Inferior parietal cortex (tissue), 1 donor: ENCODE measurements at regions not wholly inside any gene's neighbourhood (a gene's known extent, or its start where the extent isn't known, plus 50 kb on each side); places are given as distances from the start of the nearest gene placed in this dataset.

Experiments
- DNase-seq: peaks from one replicate; pipeline ENCODE4 v3.0.0-alpha.2; 2016; ENCODE audit errors: extremely low spot score

DNA sequence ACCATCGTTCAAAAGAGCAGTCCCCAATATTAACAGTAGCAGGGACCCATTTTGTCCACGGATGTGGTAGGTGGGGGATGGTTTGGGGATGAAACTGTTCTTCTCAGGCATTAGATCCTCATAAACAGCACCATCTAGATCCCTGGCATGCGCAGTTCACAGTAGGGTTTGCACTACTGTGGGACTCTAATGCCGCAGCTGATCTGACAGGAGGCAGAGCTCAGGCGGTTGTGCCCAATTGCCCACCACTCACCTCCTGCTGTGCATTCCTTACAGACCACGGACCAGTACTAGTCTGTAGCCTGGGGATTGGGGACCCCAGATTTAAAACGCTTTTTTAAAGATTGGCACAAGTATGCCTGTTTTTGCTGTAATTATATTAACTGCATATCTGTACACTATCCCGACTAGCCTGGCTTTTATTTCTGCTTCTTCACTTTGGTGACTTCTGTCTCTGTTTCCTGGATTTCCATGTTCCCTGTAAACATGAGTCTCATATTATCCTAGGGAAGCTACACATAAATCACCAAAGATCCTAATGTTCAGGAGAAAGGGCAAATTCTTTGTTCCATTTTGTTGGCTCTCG lies 163.3 kb upstream of the AKR1E2 start:
- DNase-seq = no peak

DNA sequence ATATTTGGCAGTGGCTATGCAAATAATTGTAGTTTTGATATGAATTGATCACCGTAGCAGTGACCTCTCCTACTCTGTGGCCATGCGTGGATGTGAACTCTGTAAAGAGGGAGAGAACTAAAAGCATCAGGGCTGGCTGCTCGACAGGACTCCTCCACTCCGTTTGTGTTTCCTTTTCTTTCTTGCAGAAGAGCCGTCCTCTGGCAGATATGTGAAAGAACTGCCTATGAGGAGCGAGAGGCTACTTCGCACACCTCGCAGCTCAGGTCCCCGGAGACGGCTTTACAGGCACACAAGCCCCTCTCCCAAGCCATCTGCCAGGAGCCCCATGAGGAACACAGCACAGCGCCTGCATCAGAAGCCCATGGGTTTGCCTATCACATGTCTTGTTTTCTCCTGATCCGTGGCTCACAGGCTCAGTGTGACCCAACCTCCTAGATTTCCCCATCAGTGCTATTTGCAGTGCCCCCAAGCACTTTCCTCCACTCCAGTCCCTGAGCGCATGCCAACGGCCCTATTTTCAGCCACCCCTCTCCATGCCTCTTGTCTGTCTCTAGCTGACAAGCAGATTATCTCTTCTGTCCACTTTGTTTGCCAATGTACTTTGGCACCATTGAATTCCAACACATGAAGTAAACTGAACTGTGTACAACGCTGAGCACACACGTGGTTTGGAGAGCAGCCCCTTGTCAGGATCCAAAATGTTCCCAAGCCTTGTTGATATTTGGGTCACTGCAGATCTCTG lies 164.3 kb upstream of the AKR1E2 start:
- DNase-seq = no peak

DNA sequence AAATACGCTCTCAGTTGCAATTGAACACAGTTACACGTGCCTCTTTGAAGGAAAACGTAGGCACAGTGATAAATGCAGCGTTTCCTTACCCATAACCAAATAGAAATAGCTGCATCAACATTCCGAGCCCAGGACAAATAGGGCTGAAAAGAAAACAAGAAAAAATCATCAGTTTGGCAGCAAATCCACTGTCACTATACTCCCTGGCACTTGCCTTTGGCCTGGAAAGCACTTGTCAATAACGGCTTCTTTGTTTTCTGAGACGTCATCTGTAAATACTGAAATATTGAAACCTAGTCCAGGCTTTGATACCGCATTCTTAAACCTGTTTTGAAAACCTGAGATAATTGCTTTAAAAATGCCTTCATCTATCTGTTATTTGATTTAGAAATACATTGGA lies 167.2 kb upstream of the AKR1E2 start:
- no peak for DNase-seq

DNA sequence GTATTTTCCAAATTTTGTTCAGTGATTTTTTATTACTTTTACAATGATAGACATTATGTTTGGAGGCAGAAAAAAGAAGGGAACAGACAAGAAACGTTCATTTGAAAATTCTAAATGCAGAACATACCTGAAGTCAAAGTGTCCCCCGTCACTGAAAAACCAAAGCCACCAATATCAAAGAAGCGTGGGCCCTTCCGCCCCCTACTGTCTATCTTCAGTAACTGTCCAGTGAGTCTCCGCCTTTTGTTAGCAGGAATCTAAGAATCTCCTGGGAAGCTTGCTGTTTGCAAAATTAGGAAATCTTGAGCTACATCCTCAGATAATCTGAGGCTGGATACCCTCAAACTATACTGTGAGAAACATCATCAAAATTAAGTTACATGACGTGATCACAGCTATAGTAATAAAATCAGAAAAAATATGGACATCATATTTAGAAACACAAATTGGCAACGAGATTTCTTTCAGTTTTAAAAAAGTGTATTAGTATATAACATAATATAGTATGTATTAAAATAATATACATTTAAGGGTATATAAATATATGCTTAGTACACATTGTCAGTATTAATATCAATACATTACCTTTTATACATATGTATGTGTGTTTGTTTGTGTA lies 169.3 kb upstream of the AKR1E2 start:
- peak; percentile 84 for DNase-seq

DNA sequence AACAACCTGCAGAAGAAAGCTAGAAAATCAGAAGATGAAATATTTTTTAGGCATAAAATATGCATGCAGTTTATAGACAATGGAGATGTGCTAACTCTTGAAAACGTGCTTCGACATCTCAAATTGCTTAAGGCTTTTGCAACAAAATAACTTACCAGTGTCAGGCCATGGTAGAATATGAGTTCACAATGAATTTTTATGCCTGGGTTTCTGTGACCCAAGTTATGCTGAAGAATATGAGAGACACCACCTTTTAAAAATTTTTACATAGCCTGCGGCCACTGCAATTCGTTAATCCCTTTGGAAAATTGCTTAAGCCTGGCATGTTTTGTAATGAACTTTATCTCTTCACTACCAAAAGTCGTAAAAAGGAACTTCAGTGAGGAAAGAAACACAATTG lies 170.1 kb upstream of the AKR1E2 start:
- no peak for DNase-seq

DNA sequence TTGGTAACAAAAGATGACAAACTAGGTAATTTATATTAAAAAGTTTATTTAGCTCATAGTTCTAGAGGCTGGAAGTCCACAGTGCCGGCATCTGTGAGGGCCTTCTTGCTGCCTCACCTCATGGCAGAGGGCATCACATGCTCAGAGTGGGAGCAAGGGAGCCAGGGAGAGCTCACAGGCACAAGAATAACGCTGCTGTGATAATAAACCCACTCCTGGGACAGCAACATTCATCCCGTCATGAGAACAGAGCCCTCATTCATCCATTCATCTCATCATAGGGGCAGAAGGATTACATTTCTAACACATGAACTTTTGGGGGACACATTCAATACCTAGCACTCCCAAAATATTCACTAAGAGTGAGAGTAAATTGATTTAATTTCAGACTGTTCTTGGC lies 170.6 kb upstream of the AKR1E2 start:
- no peak for DNase-seq

DNA sequence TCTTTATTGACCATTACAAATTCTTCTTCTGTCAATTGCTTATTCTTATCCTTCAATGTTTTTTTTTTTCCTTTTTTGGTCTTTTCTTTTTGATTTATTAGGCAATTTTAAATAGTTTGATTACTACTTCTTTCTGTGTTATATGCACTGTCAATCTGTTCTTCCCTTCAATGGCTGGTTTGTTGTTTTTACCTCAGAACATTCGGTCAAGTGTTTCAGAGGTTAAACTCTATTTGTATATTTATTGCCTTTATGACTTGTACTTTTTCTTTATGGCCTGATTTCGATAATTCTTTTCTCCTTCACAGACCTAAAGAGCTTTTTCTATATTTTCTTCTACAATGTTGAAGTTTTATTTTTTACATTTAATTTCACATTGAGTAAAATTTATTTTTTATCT lies 171.5 kb upstream of the AKR1E2 start:
- DNase-seq = no peak

DNA sequence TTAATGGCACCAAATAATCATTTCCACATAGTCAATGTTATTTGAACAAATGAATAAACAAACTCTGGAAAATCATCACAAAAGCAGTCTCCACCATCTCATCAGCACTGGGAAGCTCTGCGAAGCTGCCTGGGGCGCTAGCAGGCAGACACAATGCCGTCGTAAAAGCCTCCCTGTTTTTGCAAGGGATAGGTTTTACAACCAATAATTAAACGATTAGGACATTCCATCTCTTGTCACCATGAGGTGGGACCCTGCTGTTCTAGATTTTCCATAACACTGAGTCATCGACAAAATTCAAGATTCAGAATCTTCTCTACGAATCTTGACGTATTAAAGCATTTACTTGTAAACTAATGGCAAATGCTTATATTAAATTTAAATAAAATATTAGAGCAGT lies 172.8 kb upstream of the AKR1E2 start:
- DNase-seq = no peak

DNA sequence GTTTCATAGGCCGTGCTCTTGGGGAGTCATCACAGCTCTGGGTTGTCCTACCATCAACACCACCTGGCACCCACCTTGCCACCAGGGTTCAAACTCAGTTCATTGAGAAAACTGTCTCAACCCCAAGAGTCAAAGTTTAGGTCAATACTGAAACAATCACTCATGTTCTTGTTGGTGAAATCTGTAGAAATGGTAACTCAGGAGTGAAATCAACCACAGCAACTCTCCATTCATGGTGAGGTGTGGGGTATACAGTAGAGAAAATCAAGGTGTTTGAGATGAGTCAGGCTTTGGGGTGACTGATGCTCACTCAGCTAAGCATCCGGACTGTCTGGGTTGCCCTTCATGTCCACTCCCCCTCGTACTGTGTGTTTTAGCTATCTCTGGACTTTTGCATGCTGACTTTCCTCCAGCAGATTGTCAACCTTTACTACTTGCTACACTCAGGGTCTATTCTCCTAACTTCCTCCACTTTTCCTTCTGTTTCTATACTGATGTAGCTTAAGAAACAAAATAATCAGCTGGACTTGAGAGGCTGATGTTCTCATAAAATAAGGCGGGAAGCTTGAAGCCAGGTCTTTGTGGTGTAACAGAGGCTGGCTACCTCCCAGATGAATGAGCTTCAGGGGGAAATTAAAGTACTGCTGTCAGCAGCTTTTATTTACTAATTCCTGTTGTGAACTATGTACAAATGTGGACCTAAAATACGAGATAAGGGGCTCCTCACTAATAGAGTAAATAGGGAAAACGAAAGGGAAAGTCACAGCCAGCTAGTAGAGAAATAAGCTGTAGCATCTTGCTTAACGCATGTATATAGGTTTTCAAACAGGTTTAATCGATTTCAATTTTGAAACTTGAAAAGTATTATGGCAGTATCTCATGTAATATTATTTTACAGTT lies 173.6 kb upstream of the AKR1E2 start:
- no peak for DNase-seq

DNA sequence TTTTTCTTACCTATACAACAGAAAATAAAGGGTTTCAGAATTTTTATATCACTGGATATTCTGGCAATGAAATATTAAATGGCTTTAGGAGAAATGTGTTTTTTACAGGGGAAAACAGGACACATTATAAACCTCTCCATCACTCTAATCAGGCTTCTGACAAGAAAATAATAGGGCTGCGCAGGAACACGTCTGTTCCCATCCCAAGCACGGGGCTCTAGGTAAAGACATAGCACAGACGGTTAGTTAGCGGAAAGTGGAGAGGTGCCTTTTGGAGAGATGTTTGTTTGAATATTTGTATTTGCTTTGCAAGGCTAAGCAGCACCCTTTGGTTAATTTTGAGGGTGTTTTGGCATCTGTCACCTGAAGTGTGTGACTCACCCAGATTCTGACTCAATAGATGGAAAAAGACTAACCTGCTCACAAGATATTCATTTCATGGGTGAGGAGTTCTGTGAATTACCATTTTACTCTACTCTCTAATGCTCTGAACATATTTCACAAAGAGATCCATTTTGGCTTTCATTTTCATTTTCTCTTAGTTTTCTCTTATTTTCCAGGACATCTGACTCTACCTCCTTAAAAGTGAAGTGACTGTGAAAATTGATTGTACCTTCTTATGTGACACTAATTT lies 174.5 kb upstream of the AKR1E2 start:
- no peak for DNase-seq

DNA sequence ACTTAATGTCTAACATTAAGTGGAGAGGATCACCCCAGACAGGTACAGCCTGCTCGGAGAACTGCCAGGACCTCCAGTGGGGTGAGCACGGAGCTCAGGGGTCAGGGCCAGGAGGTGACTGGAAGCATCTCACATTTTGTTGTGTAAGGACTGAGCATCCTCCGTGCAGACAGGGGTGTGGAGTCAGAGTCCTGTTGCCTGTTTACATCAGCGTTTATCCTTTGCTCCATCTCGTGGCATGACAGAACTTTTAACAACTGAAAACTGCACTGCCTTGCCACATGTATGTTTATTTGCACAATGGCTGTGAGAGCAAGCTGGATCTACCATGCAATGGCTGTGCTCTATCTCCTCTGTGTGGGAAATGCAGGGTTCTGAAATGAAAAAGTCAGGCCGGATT lies 175.4 kb upstream of the AKR1E2 start:
- DNase-seq = no peak

DNA sequence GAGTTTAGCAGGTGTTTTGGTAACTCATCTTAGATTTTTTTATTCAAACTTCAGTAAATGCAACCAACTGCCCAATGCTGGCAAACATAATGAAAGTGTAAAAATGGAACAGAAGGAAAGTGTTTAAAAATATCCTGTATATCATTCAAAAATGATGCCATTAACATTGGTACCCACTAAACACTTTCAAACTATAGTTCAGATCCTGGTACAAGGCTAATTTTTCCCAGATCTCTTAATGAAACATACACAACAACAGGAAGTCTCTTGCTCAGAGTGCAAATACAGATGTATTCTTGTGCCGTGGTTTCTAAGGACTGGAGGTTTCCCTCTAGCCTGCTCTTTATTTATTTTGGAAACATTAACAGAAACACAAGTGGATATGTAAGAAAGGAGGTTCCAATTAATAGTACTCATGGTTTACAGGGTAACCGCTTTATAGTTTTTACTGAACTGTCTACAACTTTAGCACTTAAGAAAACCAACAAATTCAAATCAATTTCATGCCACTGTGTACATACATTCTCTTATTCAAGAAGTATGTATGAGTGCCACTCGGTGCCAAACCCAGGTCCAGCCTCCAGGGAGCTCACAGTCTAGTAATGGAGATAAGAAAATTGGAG lies 176.0 kb upstream of the AKR1E2 start:
- DNase-seq = no peak

DNA sequence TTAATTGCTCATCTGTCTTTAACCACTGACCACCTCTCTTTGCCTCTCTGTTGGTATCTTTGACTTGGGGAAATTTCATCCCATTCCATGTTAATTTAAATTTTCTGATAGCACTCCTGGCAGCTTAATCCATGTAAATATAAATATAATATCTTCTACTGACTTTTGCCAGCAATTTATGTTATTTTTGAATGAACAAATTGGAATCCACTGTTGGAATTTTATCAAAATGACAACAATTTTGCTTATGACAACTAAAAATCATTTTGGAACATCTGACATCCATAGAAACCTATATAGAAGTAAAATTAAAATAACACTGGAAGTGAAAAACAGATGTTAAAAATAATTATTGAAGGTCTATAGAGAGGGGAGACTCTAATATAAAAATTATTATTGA lies 176.5 kb upstream of the AKR1E2 start:
- no peak for DNase-seq

DNA sequence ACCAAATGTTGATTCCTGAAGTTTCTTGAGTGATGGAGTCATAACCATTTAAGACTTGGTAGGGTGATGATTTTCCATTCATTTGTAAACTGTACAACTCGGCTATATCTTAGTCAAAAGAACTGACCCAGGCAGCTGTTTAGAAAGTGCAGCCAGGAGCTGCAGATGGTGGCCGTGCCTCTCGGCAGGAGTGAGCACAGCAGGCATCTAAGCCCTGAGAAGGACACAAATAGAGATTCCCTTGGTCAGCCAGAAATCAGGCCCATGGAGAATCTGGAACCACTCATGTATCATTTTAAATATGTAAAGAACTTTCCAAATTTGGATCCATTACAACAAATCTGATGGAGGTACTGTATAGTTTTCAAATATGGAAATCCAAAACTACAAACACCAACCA lies 177.0 kb upstream of the AKR1E2 start:
- DNase-seq = no peak

DNA sequence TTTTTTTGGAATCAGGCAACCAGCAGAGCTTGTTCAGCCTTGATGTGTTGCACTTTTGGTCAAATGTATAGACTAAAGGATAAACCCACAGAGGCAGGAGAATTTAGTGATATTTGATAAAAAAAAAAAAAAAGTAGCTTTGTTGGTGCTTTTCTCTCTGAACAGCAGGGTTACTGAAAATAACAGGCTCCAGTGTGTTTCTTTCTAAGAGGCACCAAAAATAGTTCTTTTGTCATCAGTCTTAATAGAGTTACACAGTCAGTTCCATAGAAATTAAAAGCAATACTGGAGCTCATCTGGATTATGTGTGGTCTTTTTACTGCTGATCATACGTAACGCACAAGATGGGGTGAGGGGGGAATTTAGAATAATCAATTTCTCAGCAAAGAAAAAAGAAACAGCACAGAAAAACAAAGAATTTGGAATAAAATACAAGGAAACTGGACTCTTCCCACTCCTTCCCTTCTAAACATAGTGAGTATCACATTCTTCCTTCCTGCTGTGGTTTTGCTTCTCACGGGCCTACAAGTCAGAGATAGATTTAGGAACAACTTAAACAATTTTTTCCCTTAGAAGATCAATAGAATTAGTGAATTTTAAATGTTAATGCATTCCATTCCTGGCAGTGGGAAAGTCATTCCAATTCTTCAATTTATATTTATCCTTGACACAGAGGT lies 178.8 kb upstream of the AKR1E2 start:
- no peak for DNase-seq

DNA sequence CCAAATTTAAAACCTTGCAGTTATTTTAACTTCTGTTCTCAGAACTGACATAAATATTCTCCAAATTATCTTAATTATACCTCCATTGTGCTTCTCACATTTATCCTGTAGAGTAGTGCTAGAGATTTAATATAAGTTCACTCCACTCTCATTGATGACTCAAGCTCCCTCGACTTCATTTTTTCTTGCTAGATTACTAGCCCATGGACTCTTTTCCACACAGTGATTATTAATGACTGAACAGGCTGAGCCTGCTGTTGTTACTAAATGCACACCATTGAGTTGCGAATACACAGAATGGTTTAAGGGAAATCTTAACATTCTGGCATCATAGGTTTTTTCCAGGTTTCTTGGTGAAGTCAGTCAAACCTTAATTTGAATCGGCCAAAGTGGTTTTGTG lies 179.5 kb upstream of the AKR1E2 start:
- DNase-seq = no peak

DNA sequence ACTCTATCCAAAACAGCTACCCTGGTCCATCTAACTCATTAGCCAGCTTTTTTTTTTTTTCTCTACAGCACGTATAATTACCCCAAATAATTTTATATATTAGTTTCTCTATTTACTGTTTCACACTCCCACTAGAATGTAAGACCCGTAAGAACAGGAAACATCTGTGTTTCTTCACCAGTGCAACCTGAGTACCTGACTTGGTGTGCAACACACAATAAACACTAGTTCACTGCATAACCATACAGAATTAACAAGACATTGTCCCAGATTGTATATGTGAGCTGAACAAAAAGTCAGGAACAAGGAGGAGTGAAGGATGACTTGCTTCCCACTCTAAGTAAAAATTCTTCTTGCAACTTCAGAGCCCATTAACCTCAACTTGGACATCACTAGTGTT lies 180.2 kb upstream of the AKR1E2 start:
- no peak for DNase-seq

DNA sequence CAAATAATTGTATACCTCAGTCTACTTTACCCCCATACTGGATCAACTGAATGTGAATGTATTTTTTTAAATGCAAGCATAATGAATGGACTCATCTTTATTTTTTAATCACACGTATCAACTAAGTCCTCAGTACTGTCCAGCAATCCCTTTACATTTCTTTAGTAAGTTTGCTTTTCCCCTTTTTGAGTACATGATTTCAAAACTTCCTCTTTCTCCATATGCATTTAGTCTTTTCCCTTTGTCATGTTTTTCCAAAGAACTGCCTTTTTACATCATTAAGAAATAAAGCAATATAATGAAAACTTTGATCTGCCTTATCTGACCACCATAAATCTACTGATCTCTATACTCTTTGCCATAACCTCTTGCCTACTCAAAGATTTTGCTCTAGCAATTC lies 182.5 kb upstream of the AKR1E2 start:
- no peak for DNase-seq

DNA sequence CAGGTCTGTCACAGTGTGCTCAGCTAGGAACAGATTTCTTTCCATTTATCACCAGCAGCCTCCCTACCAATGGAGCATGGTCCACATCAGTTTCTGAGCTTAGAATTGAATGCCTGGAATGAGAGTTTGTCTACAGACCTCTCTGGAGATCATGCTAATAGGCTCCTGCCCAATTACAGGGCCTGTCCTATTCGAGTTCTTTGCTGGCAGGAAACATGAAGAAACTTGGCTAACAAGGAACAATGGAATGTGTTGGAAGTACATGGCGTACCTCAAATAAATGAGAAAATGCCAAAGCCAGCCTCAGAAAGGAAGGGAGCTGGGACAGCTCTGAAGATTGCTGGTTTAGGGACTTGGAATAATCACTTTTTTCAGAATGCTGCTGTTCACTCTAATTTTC lies 186.0 kb upstream of the AKR1E2 start:
- DNase-seq = no peak

DNA sequence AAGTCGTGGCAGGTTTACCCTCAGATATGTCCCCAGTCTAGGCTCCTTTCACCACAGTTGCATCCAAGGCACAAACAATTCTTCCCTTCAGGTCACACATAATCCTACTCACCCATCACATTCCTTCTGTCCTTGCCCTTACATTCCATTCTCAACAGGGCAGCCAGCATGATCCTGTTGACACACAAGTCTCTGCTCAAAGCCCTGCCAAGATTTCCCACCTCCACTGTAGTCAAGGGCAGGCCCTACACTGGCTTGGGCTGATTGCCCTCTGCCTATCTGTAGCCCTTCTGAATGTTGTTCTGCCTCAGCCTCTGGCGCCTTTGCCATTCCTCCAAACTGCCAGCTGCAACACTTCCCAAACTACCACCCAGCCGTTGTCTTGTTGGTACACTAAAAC lies 187.9 kb upstream of the AKR1E2 start:
- no peak for DNase-seq

DNA sequence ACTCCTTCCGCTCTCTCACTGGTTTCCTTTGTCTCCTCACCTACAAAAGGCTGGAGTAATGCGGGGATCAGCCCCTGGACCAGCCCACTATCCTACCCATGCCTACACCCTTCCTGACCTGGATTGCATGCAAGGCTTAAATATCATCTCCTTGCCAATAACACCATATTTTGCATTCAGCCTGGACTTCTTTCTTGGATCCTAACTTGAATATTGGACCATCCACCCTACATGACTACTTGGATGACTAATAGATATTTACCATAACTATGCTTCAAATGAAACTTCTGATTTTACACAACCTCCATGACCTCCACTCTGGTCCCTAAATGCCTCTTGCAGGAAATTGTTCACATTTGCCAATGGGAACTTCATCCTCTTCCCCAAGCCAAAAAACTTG lies 188.3 kb upstream of the AKR1E2 start:
- DNase-seq = no peak
